HG03159 (cell line): ENCODE measurements at regions not wholly inside any gene's neighbourhood (a gene's known extent, or its start where the extent isn't known, plus 50 kb on each side); places are given as distances from the start of the nearest gene placed in this dataset.
"Not testable (repeated sequence)": the region's sequence is repeated elsewhere in the genome, so short reads cannot be mapped to it uniquely, and the experiment has no call there.

Experiments
- ATAC-seq: cut with Tn5 transposase; IDR thresholded peaks from one replicate; pipeline ENCODE4 v1.9.1; 2021; ENCODE audit warnings: mild to moderate bottlenecking, moderate library complexity; ENCODE audit not compliant: unreplicated experiment

- no peak for ATAC-seq
Measured at GRCh38 chr12:89162589-89163261, 189.6 kb downstream of the DUSP6 start.

GRCh38 chr12:89161557-89161956 lies 190.7 kb downstream of the DUSP6 start:
- no peak for ATAC-seq

DNA sequence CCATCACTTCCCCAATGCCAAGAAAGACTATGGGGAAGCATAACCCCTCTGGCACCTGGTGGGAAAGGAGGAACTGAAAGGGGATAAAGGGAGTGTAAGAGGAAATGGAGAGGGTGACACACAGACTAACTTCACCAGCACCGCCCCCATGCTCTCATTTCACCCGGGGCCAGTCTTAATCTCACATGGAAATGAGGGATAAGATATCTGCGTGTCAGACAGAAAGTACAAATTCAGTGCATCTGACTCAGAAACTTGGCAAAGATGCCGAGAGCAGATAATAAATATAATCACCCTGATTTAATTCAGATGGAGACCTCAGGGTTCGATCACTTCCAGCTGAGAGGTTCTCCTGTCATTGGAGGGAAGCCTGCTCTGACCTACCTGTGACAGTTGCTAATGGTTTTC lies 191.6 kb downstream of the DUSP6 start:
- ATAC-seq: no peak

GRCh38 chr12:89157413-89157812 lies 194.9 kb downstream of the DUSP6 start:
- ATAC-seq: no peak

DNA sequence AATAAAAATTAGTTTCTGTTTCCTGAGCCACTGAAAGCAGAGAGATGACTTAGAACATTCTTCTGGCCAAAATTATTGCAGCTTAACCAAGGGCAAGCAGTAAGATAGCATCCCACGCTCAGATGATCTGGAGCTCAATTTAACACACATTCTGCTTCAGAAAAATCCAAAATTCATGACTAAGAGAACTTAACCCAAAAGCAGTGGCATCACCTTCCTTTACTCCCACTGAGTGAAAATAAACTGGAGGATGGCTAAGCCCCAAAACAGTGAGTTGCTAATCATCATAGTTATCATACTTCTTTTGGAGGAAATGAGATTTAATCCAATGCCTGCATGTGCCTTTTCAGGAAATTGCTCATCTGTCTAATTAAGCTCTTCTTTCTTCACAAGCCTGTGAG lies 195.4 kb downstream of the DUSP6 start:
- no peak for ATAC-seq

DNA sequence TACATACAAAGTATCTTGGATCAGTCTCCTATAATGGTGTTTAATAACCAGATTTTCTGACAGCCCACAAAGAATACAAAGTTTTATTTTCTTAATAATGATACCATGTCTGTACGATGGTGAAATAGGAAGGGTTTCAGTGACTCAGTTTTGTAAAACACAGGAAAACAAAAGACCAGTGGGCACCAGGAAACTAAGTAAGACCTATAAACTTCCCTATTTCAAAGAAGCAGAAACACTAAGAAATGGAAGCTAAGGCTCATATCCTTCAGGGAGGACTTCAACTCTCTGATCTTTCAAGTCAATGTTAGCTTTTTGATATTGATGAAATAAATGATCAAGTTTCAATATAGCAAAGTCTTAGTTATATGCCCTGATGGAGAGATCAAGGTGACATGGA lies 196.0 kb downstream of the DUSP6 start:
- no peak for ATAC-seq

DNA sequence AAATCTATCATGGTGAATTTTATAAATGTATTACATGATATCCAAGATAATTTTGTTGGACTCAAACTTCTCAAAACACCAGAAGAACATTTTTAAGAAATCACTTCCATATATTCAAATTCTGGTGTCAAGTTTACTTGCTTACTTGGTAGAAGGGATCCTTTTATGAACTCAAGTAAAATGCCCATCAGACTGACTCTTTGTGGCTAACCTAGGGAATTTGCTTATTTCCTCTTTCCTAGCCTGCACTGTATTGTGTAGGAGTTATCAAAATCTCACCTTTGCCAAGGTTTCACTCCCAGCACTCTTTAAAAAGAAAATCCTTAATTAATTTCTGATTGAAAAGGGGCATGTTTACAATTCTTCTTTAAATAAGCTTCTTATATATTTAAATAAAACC lies 196.5 kb downstream of the DUSP6 start:
- no peak for ATAC-seq

DNA sequence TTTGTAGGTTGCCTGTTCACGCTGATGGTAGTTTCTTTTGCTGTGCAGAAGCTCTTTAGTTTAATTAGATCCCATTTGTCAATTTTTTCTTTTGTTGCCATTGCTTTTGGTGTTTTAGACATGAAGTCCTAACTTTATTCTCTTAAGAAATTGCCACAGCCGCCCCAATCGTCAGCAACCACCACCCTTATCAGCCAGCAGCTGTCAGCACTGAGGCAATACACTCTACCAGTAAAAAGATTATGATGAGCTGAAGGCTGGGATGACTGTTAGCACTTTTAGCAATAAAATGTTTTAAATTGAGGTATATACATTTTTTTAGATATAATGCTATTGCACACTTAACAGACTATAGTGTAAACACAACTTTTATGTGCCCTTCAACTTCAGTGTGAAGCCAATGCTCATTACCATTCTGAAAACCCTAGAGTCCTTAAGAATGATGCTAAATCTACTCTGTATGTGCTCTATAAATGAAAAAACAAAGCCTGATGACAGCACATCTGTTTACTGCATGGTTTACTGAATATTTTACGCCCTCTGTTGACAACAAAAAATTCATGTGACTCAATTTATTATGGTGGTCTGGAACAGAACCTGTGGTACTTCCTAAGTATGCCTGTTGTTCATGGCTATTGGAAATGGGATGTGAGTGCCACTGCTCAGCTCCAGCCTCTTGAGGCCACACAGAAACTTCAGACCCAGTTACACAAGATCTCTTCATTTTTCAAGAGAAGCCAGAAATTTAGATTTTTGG lies 197.4 kb downstream of the DUSP6 start:
- ATAC-seq: no peak

GRCh38 chr12:89153341-89153740 lies 199.0 kb downstream of the DUSP6 start:
- no peak for ATAC-seq

DNA sequence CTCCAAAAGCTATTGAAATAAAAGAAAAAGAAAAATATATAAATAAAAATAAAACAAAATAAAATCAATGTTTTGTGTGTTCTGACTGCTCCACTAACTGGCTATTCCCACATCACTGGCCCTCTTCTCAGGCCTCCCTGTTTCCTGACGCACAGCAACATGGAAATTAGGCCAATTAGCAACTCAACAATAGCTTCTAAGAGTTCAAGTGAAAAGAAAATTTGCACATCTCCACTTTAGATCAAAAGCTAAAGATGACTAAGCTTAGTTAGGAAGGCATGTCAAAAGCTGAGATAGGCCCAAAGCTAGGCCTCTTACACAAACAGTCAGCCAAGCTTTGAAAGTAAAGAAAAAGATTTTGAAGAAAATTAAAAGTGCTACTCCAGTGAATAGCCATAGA lies 200.8 kb downstream of the DUSP6 start:
- ATAC-seq: no peak

- ATAC-seq: not testable (repeated sequence)
Measured at GRCh38 chr12:89150789-89151188, 201.5 kb downstream of the DUSP6 start.

DNA sequence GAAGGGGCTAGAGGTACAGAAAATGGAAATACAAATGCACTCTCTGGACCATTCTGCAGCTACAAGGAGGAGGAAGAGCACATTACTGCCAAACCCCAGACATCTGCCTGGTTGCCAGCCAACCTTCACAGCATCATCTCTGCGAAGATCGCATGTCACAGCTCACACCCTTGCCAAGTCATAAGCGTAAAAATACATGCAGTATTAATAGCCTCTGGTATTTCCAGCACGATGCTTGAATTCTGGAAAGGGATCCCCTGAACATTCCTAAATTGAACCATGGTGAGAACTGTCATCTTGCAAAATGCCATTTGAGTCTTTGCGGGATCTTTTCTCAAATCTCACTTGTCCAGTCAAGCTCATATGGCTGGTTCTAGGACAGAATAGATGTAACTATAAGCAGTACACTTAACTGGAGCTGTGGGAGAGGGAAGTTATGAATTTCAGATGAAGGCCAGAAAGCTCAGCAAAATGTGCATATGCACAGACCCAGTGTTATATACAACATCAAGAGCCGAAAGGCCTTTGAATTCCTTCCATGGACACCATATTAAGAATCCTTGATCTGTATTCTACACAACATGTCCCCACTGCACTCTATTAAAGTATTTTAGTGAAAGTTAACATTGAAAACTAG lies 211.6 kb downstream of the DUSP6 start:
- no peak for ATAC-seq

- no peak for ATAC-seq
Measured at GRCh38 chr12:89140141-89140540, 212.2 kb downstream of the DUSP6 start.

DNA sequence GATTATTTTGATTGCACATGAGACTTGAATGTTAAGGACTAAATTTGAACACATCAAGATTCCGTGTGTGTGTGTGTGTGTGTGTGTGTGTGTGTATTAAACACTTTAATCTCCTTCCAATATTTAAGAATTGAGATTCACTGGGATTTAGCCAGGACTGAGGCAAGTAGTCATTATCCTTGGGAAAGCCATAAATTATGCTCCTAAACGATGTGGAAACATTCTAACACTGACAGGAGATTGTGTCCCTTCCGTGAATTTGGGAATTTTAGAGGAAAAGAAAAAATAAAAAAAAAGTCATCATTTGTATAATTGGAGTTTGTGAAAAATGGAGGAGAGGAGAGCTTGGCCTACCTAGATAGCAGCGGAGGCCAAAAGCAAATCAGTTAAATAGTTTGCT lies 212.9 kb downstream of the DUSP6 start:
- ATAC-seq: no peak

GRCh38 chr12:89138048-89138852 lies 214.1 kb downstream of the DUSP6 start:
- ATAC-seq: no peak

DNA sequence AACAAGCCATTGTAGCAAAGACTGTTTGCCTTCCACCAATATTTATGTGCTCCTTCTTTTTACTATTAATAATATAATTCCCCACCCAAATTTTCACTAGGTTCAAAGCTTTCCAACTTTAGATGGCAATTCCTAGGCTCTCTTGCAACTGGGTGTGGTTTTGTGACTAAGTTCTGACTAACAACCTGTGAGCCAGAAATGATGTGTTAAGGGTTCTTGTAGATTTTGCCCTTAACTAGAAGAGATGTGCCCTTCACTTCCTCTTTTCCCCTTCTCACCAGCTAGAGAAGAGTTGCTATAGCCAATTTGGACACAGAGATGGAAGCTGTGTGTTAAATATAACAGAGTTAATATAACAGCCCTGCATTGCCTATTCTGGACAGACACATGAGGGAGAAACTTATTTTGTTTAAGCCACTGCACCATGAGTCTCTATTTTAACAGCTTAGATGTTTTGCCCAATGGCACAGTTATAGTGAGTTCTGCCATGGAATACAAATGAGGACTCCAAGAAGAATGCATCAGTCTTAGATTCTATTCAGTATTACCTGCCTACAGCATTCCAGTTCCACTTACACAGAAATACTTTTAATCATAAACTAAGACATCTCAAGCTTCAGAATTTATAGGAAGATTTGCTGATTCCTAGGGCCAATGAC lies 216.2 kb downstream of the DUSP6 start:
- peak; percentile 55 for ATAC-seq

DNA sequence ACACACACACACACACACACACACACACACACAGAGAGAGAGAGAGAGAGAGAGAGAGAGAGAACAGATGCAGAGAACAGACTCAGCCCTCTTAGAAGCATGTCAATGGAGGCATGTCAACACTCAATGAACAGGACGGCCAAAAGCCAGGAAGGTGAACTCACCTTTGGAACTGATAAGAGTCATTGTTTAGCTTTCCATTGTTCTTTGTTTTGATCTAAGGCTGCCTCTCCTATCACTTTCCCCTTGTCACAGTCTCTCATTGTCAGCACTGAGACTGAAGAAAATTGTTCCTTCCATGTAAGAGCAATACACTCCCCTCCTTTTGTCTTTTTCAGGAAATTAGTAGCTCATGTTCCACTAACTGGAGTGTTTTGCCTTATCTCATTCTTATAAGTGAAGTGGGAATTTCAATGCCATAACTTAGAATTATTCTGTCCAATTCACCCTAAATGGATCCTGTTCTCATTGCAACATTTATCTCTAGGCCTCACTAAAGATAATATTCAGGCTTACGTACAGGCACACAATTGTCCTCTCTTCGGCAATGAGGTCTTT lies 218.0 kb downstream of the DUSP6 start:
- ATAC-seq: no peak

- ATAC-seq: no peak
Measured at GRCh38 chr12:89129167-89129870, 223.0 kb downstream of the DUSP6 start.

- no peak for ATAC-seq
Measured at GRCh38 chr12:89126712-89127111, 225.6 kb downstream of the DUSP6 start.

DNA sequence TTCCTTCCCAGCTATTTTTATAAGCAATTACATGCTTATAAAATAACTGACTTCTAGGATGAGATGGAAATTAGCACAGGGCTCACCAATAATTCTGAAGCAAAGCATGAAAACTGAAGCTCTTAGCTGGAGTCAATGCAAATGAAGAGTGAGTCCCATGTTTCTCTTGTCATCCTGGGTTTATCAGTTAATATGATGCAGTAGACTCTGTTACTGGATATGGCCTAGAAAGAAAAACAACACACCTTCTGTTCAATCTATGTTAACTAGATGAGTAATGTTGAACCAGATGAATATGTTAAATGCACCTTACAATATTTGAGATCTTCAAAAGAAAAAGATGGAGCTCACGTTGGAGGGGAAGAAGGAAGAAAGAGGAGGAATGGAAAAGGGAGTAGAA lies 229.4 kb downstream of the DUSP6 start:
- ATAC-seq: no peak
